Chondrocyte (in vitro differentiated cells): ENCODE measurements at regions not wholly inside any gene's neighbourhood (a gene's known extent, or its start where the extent isn't known, plus 50 kb on each side); places are given as distances from the start of the nearest gene placed in this dataset.

Experiments
- DNase-seq: peaks from one replicate; pipeline ENCODE4 v3.0.0; 2021; ENCODE audit warnings: mixed read lengths, low spot score
- H3K27ac Mint-ChIP-seq: one replicate; pipeline ENCODE4 v1.8.0; 2021; ENCODE audit warnings: mild to moderate bottlenecking, moderate library complexity, mixed read lengths; ENCODE audit not compliant: unreplicated experiment
- H3K27me3 Mint-ChIP-seq: 2 replicates; pipeline ENCODE4 v1.8.0; 2021; ENCODE audit warnings: low read depth, mixed read lengths
- H3K36me3 Mint-ChIP-seq: 2 replicates; pipeline ENCODE4 v1.8.0; 2021; ENCODE audit warnings: low read depth, mixed read lengths
- H3K4me1 Mint-ChIP-seq: 2 replicates; pipeline ENCODE4 v1.8.0; 2021; ENCODE audit warnings: low read depth, mild to moderate bottlenecking, mixed read lengths
- H3K4me3 Mint-ChIP-seq: one replicate; pipeline ENCODE4 v1.8.0; 2021; ENCODE audit warnings: mild to moderate bottlenecking, moderate library complexity, mixed read lengths; ENCODE audit not compliant: unreplicated experiment
- H3K9me3 Mint-ChIP-seq: 2 replicates; pipeline ENCODE4 v1.8.0; 2021; ENCODE audit warnings: low read depth, mixed read lengths
- CTCF ChIP-seq: fragments of 200-600 bp; sonication (generic); IDR thresholded peaks from 2 replicates; pipeline ENCODE4 v1.5.0; 2021; ENCODE audit warnings: antibody characterized with exemption, mild to moderate bottlenecking, moderate library complexity

GRCh38 chr2:75765798-75766197 lies 55.1 kb upstream of the GCFC2 start:
- no peak overlapping the region for H3K27ac Mint-ChIP-seq
- H3K27me3 Mint-ChIP-seq = peaks cover 34% of the 10 kb centered on the region
- H3K4me3 Mint-ChIP-seq = no peak overlapping the region
- no peaks in the 10 kb centered on the region for H3K4me1 Mint-ChIP-seq
- H3K36me3 Mint-ChIP-seq = no peaks in the 10 kb centered on the region
- no peak for DNase-seq
- no peak for TF ChIP-seq CTCF
- no peaks in the 10 kb centered on the region for H3K9me3 Mint-ChIP-seq

DNA sequence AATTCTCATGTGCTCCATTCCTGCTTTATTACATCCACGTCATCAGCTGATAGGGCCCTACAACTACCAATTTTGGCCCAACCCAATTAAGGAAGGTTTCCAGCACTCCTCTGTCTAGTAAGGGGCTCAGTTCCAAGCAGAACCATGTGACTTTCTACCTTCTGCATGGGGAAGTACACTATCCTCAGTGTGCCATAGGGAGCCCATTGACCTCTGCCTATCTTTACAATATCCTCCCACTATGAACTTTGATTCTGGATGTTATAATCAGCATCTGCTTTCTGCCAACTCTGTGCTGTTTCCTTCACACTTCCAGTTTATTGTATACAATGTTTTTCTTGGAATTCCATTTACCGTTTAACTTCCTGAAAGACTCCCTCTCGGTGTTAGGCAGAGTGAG lies 53.9 kb upstream of the GCFC2 start:
- Mint-ChIP-seq H3K4me3 (no peak overlapping the region), H3K27me3 (peaks cover 29% of the 10 kb centered on the region), H3K4me1 (no peaks in the 10 kb centered on the region), H3K36me3 (no peaks in the 10 kb centered on the region), H3K9me3 (no peaks in the 10 kb centered on the region), H3K27ac (no peak overlapping the region)
- TF ChIP-seq CTCF = no peak
- DNase-seq = no peak
